ENCODE measurements at regions not wholly inside any gene's neighbourhood (a gene's known extent, or its start where the extent isn't known, plus 50 kb on each side); places are given as distances from the start of the nearest gene placed in this dataset.

- TF ChIP-seq CHD7 (IDR thresholded peaks at IDR 0.05; ENCODE audit: insufficient replicate concordance, low read length) = no peak
- no peak for TF ChIP-seq KDM1A (IDR thresholded peaks at IDR 0.05; ENCODE audit: borderline replicate concordance, low read length)
- TF ChIP-seq HDAC2 (IDR thresholded peaks at IDR 0.05; ENCODE audit: borderline replicate concordance in 1 of 2, low read depth in 2 of 2, low read length in 2 of 2) = no peak
- no peak for TF ChIP-seq PHF8 (conservative IDR thresholded peaks at IDR 0.05; ENCODE audit: low read depth, low read length)
These were observed 698.8 kb downstream of the KCNJ2 start (continued) for GRCh38 chr17:70868149-70868548.
